Transverse colon (tissue), 4 donors: ENCODE measurements at regions not wholly inside any gene's neighbourhood (a gene's known extent, or its start where the extent isn't known, plus 50 kb on each side); places are given as distances from the start of the nearest gene placed in this dataset.

ENCODE experiments used
- CTCF ChIP-seq, 5 experiments: fragments of 200-600 bp in 3 of 5; fragments of 450-650 bp in 2 of 5; sonication (generic) in 3 of 5; IDR thresholded peaks; 1 replicate in 2 of 5; 2 replicates in 3 of 5; pipeline ENCODE4 v1.5.1; 2016 to 2017; ENCODE audit warnings: antibody characterized with exemption in 5 of 5, inconsistent platforms in 3 of 5, mild to moderate bottlenecking in 2 of 5, moderate library complexity in 1 of 5
- POLR2AphosphoS5 ChIP-seq, 3 donors: sonication (generic); formaldehyde crosslinking; IDR thresholded peaks; one replicate each; pipeline ENCODE4 v1.6.1; 2016; ENCODE audit warnings: antibody characterized with exemption in 3 of 3

- TF ChIP-seq POLR2AphosphoS5 (IDR thresholded peaks at IDR 0.05): no peak
- no peak for TF ChIP-seq CTCF (IDR thresholded peaks at IDR 0.05)
These were observed 251.9 kb upstream of the TGFBR2 start for GRCh38 chr3:30354513-30354912.
